Mesothelial cell of epicardium (in vitro differentiated cells): ENCODE measurements at regions not wholly inside any gene's neighbourhood (a gene's known extent, or its start where the extent isn't known, plus 50 kb on each side); places are given as distances from the start of the nearest gene placed in this dataset.

Source experiments
- DNase-seq, 2 experiments: peaks; one replicate each; pipeline ENCODE4 v3.0.0; 2021; ENCODE audit warnings: low spot score in 2 of 2; ENCODE audit not compliant: unreplicated experiment in 2 of 2
- H3K27ac Mint-ChIP-seq: 2 replicates; pipeline ENCODE4 v1.8.0; 2021; ENCODE audit warnings: mixed read lengths
- H3K27me3 Mint-ChIP-seq: 2 replicates; pipeline ENCODE4 v1.8.0; 2021; ENCODE audit warnings: low read depth, mixed read lengths
- H3K36me3 Mint-ChIP-seq: 2 replicates; pipeline ENCODE4 v1.8.0; 2021; ENCODE audit warnings: mixed read lengths
- H3K4me1 Mint-ChIP-seq: 2 replicates; pipeline ENCODE4 v1.8.0; 2021; ENCODE audit warnings: mixed read lengths
- H3K4me3 Mint-ChIP-seq: 2 replicates; pipeline ENCODE4 v1.8.0; 2021; ENCODE audit warnings: mild to moderate bottlenecking, moderate library complexity, mixed read lengths
- H3K9me3 Mint-ChIP-seq: 2 replicates; pipeline ENCODE4 v1.8.0; 2021; ENCODE audit warnings: mixed read lengths
- TF ChIP-seq, protein P1 (sequence below): fragments of 200-600 bp; sonication (generic); IDR thresholded peaks from one replicate; pipeline ENCODE4 v1.5.0; 2021; ENCODE audit warnings: antibody characterized with exemption; ENCODE audit not compliant: unreplicated experiment

DNA sequence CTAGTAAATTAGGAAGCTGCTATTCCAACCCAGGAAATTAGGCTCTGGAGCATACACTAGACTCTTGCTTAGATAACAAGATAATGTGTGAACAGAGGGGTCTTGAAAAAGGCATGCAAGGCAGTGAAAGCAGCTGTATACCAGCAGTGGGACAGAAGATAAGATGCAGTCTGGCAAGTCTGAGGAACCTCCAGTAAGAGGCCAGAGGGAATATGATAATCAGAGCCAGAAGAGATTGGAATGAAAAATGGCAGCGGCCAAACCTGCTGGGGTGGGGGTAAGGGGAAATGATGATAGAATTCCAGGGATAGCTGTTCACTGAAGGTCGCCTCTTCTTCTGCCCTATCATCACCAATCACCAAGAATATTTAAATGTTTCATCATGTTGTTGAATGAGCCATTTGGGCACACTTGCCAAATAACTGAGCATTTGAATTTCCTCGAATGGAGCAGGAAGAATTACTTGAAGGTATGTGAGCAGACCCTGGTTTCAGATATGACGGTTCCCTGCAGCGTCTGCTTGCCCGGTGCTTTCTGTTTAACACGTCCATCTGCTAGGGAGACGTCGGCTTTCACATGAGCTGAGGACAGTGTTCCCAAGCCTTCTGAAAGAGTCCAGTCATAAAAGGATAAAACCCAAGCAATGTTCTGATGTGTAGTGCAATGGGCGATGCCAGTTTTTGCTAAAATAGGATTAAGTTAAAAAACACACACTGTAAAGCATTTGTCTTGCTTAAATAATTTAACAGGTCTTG is 173.3 kb downstream of the RWDD3 start:
- H3K9me3 Mint-ChIP-seq, result peaks cover 17% of the 10 kb centered on the region
- H3K4me3 Mint-ChIP-seq, result peak overlapping the region; percentile 20
- DNase-seq, result no peak
- TF ChIP-seq, protein P1, sequence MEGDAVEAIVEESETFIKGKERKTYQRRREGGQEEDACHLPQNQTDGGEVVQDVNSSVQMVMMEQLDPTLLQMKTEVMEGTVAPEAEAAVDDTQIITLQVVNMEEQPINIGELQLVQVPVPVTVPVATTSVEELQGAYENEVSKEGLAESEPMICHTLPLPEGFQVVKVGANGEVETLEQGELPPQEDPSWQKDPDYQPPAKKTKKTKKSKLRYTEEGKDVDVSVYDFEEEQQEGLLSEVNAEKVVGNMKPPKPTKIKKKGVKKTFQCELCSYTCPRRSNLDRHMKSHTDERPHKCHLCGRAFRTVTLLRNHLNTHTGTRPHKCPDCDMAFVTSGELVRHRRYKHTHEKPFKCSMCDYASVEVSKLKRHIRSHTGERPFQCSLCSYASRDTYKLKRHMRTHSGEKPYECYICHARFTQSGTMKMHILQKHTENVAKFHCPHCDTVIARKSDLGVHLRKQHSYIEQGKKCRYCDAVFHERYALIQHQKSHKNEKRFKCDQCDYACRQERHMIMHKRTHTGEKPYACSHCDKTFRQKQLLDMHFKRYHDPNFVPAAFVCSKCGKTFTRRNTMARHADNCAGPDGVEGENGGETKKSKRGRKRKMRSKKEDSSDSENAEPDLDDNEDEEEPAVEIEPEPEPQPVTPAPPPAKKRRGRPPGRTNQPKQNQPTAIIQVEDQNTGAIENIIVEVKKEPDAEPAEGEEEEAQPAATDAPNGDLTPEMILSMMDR, result no peak
- peaks cover 15% of the 10 kb centered on the region for H3K4me1 Mint-ChIP-seq
- peaks cover 7% of the 10 kb centered on the region for H3K27me3 Mint-ChIP-seq
- no peaks in the 10 kb centered on the region for H3K36me3 Mint-ChIP-seq
- no peak overlapping the region for H3K27ac Mint-ChIP-seq

DNA sequence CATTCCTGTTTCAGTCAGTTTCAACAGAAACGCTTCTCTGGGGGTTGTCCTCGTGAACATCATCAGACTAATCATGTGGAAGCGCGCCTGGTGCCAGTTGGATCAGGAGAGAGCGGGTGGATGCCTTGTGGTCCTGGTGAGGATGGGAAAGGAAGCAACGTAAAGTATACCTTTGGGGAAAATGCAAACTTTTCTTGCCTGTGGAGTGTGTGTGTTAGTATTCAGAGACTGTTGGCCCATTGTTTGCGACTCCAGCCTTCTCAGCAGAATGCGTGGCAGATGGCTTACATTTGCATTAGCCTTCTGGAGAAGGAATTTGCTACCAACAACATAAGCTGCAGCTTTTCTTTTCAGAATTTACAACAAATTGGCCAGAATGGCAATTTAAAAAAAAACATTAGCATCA is 173.9 kb downstream of the RWDD3 start:
- H3K9me3 Mint-ChIP-seq, result peaks cover 15% of the 10 kb centered on the region
- H3K36me3 Mint-ChIP-seq, result no peaks in the 10 kb centered on the region
- H3K27ac Mint-ChIP-seq, result no peak overlapping the region
- peaks cover 15% of the 10 kb centered on the region for H3K4me1 Mint-ChIP-seq
- TF ChIP-seq, protein P1, result no peak
- DNase-seq, result no peak
- peaks cover 7% of the 10 kb centered on the region for H3K27me3 Mint-ChIP-seq
- H3K4me3 Mint-ChIP-seq, result peak overlapping the region; percentile 20

DNA sequence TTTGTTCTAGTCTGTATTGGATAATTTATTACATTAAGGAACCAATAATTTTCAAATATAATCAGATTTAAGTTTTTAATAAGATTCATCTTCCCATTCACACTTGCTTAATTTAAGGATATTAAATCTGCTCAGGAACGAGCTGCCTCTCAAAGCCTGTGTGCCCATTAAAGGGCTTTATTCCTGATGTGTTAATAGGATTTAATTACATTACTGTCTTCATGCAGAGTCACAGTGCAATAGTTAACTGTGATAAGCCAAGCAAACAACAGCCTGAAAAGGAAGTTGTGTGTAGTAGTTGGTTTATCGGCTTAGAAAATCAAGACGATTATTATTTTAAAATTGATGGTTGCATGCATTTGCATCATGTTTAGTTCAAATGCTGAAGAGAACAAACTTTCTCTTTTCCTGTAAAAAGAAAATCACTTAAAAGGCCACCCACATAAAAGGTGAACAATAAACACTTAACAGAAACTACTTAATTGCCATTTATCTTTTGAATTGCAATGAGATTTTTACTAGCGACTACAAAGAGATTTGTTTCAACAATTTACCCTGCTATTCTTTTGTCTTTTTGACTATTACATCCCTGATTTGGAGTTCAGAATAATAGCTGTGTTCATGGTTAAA is 174.6 kb downstream of the RWDD3 start:
- peaks cover 7% of the 10 kb centered on the region for H3K27me3 Mint-ChIP-seq
- H3K4me3 Mint-ChIP-seq, result no peak overlapping the region
- H3K27ac Mint-ChIP-seq, result no peak overlapping the region
- no peak for DNase-seq
- peaks cover 8% of the 10 kb centered on the region for H3K9me3 Mint-ChIP-seq
- H3K36me3 Mint-ChIP-seq, result no peaks in the 10 kb centered on the region
- peaks cover 15% of the 10 kb centered on the region for H3K4me1 Mint-ChIP-seq
- TF ChIP-seq, protein P1, result no peak

DNA sequence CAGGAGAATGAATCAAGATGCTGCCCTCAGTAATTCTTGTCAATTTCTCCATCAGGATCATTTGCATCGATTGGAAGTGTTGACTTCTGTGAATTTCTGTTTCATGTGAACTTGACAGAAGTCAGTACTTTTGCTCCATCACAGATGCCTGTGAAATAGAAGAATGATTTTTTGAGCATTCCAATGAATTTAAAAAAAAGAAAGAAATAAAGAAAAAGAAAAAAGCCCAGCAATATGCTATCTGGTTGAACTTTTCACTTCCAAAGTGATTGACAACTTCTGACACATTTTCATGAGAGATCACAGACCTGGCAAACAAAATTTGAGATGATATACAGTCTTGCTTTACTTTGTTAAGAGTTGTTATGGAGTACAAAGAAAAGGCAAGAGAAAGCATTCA is 175.3 kb downstream of the RWDD3 start:
- H3K4me3 Mint-ChIP-seq, result no peak overlapping the region
- peaks cover 7% of the 10 kb centered on the region for H3K27me3 Mint-ChIP-seq
- TF ChIP-seq, protein P1, result no peak
- H3K36me3 Mint-ChIP-seq, result no peaks in the 10 kb centered on the region
- H3K4me1 Mint-ChIP-seq, result peaks cover 15% of the 10 kb centered on the region
- no peak overlapping the region for H3K27ac Mint-ChIP-seq
- DNase-seq, result no peak
- peaks cover 7% of the 10 kb centered on the region for H3K9me3 Mint-ChIP-seq

DNA sequence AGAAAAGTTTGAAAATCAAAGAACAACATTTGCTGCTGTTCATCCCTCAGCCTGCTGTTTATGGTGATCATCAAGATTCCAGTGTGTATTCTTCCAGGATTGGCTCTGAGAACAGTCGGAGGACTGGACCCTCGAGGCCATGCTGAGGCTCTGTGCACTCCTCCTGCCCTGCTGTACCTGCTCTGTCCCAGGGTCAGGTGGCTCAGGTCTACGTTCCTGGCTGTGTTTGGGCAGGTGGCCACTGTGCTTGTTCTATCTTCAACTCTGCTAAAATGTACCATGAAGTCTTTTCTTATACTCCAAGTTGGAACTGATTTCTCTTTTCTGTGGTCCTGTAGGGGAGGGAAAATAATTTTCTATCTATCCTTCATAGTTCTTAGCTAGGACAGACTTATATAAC is 175.9 kb downstream of the RWDD3 start:
- DNase-seq, result no peak
- Mint-ChIP-seq H3K27ac (no peak overlapping the region), H3K27me3 (peaks cover 7% of the 10 kb centered on the region), H3K4me1 (peaks cover 15% of the 10 kb centered on the region), H3K36me3 (no peaks in the 10 kb centered on the region), H3K9me3 (peaks cover 2% of the 10 kb centered on the region), H3K4me3 (no peak overlapping the region)
- TF ChIP-seq, protein P1, result no peak
